Glomerular visceral epithelial cell (primary cell): ENCODE measurements at regions not wholly inside any gene's neighbourhood (a gene's known extent, or its start where the extent isn't known, plus 50 kb on each side); places are given as distances from the start of the nearest gene placed in this dataset.

Source experiments
- DNase-seq: peaks from one replicate; pipeline ENCODE4 v3.0.0-alpha.2; 2016; ENCODE audit errors: extremely low spot score

DNA sequence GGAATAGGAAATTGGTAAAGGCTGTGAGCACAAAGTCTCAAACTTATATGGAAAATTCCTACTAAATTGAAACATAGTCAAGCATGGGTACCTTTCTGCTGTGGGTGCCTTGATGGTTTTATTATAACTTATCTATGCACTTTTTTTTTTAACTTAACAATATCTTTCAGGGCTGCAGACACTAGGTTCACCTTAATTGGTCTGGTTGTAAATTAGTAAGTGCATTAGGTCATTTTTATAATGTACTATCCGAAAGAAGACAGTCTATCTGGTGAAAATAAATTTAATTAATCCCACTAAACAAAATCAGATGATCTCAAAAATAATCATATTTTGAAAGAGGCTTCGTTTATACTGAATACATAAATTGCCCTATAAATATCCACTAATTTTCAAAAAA is 446.8 kb upstream of the DCN start:
- DNase-seq = no peak

DNA sequence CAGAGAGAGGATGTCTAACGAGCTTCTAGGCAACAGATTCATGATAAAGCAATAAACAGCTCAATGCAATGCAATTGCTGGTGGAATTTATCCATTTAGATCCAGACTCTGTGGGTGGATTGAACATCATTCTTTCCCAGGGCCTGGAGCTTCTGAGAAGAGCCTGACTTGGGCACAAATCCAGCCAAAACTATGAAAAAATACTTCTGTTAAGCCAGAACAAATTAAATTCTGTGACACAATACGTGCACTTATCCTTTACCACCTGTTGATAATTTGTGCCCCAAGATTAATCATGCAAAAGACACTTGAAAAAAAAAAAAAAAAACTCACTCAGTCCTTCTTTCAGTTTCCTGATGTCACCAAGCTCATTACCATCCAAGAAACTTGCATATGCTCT is 446.0 kb upstream of the DCN start:
- DNase-seq = no peak

DNA sequence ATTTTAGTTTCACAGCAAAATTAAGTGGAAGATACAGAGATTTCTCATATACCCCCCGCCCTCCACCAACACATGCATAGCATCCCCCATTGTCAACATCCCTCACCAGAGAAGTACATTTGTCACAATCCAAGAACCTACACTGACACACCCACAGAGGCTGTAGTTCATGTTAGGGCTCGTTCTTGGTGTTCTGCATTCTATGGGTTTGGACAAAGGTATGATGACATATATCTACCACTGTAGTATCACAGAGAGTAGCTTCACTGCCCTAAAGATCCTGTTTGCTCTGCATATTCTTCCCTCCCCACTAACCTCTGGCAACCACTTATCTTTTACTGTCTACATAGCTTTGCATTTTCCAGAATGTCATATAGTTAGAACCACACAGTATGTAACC is 444.6 kb upstream of the DCN start:
- DNase-seq = no peak

DNA sequence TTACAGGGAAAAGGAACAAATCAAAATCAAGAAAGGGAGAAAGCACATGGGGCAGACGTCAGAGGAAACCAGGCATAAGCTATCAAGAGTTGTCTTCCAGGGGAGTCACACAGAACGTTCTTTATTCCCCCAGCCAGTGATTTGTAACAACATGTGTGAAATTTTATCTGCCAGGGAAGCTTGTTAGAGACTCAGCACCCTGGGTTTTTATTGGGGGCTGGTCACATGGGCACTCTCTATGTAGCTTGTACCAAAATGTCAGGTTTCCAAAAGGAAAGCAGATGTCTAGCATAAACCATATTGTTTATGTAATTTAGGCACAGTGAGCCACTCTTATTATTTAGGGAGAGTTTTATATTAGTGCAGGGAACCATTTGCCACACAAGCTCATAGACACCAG is 440.4 kb upstream of the DCN start:
- DNase-seq = no peak

DNA sequence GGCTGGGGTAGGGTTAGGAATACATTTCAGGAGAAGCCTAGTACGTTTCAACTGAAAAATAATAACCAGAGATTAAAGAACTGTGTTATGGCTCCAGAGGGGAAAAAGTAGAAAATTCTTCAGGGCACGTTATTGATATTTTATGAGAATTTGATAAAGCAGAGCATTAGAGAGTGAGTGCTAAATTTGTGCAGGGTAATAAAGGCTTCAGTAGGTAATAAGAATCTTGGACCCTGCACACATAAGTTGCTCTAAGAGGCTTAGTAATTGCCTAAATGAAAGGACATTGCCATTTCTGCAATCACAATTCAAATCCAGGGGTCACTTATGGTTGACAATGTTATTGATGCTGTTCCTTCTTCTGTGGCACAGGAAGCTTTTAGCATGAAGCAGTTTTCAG is 439.4 kb upstream of the DCN start:
- no peak for DNase-seq

DNA sequence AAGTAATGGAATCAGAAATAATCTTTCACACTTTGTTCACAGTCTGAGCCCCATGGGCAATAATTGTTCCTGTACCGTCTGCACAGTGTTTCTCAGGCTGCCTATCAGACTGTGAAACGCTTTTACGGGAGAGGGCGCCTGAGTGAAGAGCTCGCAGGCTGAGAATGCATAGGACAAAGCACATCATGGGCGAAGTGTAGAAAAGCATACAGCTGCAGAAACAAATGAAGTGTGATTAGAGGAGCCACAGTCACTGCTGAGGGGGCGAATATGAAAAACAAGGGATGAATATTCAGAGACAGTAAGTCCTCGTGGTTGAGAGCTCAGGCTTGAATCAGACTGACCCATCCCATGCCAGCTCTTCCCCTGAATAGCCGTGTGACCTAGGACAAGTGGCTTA is 438.4 kb upstream of the DCN start:
- DNase-seq = no peak

DNA sequence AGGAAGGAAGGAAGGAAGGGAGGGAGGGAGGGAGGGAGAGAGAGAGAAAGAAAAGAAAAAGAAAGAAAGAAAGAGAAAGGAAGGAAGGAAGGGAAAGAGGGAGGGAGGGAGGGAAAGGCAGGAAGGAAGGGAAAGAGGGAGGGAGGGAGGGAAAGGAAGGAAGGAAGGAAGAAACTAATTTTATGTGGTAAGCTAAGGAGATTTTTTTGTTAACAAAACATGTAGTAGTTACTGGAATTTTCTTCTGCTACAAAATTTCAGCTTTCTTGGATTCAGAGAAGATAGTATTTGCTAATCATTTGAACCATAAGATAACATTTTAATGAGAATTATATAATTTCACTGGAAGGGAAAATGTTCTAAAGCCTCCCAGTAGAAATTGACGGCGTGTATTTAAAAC is 437.8 kb upstream of the DCN start:
- DNase-seq = no peak

DNA sequence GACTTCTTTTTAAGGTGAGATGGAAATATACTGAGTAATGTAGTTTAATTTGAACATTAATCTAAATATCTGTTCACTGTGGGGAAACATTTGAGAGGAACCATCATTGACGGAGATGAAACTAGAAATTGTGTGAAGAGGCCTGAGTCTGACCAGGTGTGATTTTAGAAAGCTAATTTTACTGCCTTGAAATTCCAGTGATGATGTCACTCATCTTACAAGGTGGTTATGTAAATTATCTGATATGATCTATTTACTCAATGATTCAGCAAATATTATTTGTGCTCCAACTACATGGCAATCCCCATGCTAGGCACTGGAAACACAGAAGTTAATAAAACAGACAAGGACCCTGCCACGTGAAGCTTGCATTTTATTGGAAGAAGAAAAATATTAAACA is 435.7 kb upstream of the DCN start:
- no peak for DNase-seq

DNA sequence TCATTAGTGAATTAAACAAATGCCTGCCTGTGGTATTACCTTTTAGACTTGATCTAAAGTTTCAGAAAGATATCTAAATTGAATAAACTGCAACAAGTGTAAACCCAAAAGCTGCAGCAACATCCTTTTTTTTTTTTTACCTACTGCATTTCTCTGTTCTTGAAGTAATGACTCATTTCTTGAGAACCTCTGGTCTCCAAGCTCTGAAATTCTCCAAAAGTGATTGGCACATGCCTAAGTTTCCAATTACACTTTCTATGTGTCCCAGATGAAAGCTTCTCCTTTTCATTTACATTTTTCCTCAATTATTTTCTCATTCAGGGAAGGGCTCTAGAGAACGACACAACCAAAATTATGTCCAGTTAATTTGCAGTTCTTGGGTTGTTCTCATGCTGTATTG is 435.2 kb upstream of the DCN start:
- no peak for DNase-seq

DNA sequence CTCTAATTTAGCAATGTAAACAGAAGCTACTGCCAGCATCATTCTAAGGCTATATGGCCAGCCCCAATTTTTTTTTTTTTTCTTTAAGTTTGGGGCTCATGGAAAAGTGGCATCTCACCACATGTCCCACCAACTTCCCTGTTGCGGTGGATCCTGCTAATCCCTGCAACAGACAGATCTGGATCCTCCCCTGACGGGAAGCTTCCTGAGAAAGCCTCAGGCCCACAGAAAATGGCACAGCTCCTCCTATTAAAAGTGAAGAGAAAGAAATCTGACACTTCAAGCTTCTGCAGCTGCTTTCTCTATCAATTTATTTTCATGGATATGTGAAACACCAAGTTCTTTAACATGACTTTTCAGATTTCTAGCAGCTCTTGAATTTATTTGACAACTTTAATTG is 433.8 kb upstream of the DCN start:
- no peak for DNase-seq

DNA sequence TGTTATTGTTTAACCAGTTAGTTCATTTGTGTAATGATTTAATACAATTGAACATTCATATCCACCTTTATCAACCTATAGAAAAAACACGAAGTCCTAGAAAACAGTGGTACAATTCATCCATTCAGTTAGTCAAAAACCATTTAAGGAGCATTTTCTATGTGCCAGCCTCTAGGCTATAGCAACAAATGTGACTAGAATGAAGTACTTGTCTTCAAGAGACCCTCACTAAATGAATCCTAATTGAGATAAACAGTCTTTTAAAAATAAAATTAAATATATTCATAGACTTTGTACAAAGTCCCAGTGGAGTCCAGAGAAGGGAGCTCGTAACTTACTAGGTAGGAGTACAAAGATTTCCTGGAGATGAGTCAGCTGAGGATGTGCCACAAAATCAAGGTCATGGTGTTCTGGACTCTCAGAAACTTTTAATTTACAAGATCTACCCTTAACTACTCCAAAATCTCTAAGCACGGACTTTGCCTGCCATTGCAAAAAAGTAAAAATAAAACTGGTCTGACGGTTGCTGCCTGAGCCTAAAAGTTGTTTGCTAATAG is 430.7 kb upstream of the DCN start:
- no peak for DNase-seq

DNA sequence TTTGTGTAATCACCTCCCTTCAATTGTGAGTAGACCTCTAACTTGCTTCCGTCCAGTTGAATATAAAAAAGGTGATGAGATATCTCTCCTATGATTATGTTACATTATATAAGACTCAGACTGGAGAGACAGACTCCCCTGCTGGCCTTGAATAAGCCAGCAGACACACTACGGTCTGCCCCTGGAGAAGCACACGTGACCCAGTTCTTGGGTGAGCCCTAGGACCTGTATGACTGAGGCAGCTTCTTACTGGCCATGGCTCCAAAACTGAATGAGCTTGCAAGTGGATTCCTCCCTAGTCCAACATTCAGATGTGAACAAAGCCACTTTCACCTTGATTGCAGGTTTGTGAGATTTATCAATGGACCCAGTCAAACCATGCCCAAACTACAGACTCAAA is 427.9 kb upstream of the DCN start:
- DNase-seq = no peak

DNA sequence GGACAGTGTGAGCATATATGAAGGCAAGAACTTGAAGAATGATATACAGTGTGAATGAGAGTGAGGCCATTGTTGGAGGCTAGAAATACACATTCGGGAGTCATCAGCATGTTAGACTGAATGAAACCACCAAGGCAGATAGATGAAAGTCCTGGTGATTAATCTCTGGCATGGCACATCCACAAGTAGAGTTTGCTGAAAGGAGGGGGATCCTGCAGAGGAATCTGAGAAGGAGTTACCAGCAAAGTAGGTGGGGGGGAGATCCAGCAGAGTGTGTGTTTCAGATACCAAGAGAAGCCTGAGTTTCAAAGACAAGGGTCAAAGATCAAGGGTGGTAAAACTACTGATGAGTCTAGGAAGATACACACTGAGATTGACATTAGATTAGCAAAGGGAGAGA is 426.7 kb upstream of the DCN start:
- DNase-seq = no peak

DNA sequence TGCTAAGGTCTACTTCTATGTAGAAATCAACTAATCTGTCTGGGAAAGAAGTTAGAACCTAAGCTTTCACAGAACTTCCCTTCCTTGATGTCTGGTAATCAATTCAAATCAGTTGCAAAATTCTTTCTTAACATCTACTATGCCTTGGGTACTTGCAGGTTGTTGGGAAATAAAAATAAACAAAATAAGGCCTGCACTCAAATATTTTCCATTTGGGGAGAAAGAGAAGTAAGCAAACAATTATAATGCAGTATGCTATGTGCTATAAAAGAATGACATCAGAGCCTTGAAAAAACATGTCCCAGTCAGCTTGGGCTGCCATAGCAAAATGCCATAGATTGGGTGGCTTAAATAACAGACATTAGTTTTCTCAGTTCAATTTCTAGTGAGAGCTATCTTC is 425.9 kb upstream of the DCN start:
- DNase-seq = no peak

DNA sequence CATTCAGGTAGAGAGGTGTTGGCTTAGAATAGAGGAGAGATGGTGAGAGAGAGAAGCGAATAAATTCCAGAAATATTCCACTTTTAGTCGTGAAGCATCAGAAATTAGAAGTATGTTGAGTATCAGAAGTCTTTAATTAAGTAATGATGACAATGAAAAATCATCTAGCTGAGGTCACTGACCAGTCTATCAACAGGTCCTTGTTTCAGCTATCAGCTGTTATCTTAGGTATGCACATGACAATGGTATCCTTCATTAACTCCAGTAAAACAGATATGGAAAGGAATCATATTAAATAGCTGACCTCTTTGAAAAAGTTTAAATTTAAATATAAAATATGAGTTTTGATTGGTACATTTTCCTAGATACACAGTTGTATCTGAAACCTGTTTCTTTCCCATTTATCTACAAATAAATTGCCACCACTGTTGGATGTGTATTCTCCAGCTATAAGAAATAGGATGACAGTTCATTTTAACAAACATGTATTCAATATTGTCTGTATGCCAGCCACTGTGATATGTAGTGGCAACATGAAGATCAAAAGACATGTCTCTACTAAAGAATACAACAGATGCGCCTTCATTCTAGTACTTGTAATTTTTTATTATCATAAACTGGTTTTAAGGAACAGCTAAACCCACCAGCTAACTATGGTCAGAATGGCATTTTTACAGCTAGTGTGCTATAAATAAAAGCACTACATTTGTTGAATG is 424.2 kb upstream of the DCN start:
- DNase-seq = no peak

DNA sequence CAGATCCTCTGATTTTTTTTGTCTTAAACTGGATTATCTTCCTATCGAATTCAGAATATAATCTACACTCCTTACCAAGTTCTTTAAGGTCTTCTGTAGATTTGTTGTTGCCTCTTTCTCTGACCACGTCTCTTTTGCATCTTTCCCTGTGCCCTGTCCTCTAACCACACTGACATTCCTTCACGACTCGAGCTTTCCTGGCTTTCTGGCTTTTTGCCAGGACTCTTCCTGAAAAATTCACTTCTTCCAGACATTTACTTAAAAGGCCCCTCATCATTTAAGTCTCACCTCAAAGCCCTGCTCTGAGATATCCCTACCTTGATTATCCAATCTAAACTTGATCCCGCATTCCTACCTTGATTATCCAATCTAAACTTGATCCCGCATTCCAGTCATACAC is 422.3 kb upstream of the DCN start:
- peak; percentile 6 for DNase-seq

DNA sequence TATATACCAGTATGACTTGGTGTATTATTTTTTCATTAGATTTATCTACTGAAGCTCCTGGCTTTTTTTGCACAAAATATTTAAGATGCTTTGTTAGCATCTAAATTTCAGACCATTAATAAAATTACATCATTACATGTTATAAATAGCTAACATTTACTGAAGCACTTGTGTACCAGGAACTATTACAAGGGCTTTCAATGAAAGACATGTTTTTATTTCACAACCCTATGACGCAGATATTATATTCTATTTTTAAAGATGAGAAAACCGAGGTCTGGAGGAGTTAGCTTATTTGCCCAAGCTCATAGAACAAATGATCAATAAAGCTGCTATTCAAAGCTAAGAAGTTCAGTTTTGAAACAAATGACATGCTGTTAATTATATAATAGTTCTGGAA is 420.4 kb upstream of the DCN start:
- no peak for DNase-seq

DNA sequence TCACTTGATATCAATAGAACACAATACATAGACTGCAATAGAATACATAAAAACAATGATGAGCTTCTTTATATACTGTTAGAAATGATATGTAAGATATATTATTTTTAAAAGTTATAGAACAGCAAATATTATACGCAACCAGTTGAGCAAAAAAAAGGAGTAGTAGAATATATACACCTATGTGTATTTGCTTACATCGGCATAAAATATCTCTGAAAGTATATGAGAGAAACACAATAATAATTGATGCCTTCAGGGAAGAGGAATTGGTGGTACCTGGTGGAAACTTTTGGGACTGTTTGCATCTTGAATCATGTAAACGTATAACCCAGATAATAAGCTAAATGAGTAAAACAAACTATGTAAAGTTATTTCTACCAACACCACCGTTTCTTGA is 418.4 kb upstream of the DCN start:
- no peak for DNase-seq

DNA sequence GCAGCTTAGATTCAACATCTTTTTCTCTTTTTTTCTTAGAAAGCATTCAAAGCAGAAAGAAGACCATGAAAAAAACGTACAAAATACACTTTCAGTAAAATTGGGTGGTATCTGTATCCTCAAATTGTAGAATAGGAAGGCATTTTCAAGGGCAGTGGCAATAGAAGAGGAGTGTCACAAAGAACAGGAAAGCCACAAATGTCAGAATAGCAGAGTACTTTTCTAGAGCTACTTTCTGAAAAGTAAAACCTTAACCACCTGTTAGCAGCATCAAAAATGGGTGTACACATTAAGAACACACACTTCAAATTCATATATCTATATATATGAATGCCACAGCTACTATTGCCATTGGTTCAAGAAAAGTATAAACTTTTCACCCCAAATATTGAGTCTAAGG is 412.1 kb upstream of the DCN start:
- no peak for DNase-seq

DNA sequence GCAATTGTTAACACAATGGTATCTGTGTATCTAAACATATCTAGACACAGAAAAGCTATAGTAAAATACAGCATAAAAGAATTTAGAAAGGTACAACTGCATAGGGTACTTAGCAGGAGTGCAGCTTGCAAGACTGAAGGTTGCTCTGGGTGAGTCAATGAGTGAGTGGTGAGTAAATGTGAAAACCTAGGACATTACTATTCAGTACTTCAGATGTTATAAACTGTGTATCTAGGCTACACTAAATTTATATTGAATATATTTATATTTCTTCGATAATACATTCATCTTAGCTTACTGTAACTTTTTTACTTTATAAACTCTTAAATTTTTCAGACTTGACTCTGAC is 409.0 kb upstream of the DCN start:
- no peak for DNase-seq

DNA sequence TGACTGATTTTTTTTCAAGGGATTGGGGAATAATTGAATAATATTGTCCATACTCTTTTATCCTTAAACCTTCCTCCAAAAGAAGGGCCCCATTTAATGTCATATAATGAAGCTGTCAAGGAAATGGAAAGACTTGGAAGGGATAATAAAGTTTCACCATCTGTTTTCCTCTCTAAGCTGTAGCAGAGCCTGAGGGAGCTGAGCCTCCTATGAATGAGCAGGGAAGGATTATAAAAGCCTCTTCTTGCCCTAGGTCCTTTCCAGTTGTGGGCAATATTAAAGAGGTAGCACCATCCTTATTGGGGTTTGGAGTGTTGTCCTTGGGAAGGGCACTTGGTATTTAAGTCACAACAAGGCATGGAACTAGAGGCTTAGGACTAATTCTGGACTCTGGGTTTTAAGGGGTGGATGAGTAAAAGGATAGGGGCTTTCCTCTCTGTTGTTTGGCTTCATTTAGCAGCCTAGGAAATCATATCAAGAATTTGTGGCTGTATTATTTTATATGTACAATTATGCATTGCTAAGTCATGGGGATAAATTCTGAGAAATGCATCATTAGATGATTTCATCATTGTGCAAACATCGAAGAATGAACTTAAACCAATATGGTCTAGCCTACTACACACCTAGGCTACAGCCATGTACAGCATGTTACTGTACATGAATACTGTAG is 408.5 kb upstream of the DCN start:
- no peak for DNase-seq

DNA sequence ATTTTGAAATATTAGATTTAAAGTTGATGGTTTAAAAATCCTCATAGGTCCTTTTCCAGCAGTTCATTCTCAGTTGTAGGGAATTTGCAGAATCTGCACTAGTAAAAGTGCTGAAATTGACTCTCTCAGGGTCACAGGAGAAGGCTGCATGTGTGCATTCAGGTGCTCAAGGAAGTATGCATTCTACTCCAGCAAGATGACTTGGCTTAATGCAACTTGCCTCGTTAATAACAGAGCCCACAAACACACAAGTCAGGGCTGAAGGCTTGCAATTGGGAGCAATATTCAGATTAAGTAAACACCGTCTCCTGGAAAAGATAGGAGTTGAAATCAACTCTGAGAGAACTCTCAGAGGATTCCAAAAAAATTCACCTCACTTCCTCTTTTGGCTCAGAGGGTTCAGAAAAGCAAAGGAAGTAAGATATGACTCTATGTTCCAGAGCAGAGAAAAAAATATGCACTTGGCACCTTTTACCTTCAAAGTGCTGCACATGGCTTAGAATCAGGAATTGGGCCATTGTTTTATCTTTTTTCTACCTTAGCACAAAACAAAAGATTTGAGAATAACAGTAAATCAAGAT is 406.3 kb upstream of the DCN start:
- DNase-seq = no peak

DNA sequence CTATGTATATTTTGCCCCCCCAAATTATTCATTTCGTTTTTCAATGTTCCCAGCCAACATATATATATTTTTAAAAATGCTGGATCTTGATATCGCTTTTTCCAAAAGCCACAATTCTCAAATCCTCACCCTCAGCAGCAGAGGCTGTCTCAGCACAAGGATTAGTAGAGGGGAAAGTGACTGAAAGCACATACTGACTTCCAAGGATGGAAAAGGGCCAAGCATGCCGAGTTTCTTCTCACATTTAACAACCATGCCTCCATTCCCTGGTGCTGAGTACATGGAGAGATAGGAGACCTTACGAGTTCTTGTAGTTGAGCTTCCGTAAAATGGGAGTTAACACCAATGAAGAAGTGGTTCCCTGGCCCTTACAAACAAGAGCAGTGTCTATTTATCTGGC is 403.4 kb upstream of the DCN start:
- no peak for DNase-seq
